A673 (cell line): ENCODE measurements at regions not wholly inside any gene's neighbourhood (a gene's known extent, or its start where the extent isn't known, plus 50 kb on each side); places are given as distances from the start of the nearest gene placed in this dataset.

ENCODE experiments used
- BruUV-seq: library from RNA; stranded (reverse); fragments of 400-500 nt; replicated peaks from 2 replicates; lab custom pipeline; 2021; lab: Mats Ljungman, UMichigan
- CTCF ChIA-PET: fragments of 300-600 bp; sonication (Branson Sonifier 250); formaldehyde crosslinking; loops from one replicate; lab custom pipeline; 2022; ENCODE audit warnings: antibody characterized with exemption; lab: Charles Lee
- POLR2A ChIA-PET: fragments of 300-600 bp; sonication (Branson Sonifier 250); formaldehyde crosslinking; loops from one replicate; lab custom pipeline; 2022; ENCODE audit warnings: antibody characterized with exemption; ENCODE audit not compliant: low non-redundant PET; lab: Charles Lee
- DNase-seq: peaks from one replicate; pipeline ENCODE4 v3.0.0-alpha.2; 2015; ENCODE audit warnings: low spot score
- H3K27ac ChIP-seq: fragments of 200-600 bp; sonication (generic); 2 replicates; pipeline ENCODE4 v1.5.1; 2016; ENCODE audit warnings: mixed run types, low read depth, mild to moderate bottlenecking, mixed read lengths, antibody characterized with exemption, low read length; ENCODE audit not compliant: poor library complexity, severe bottlenecking
- H3K27me3 ChIP-seq: fragments of 200-600 bp; sonication (generic); replicated peaks from 2 replicates; pipeline ENCODE4 v1.6.1; 2017; ENCODE audit warnings: mixed run types, low read depth, mild to moderate bottlenecking, mixed read lengths, antibody characterized with exemption, low read length; ENCODE audit not compliant: insufficient read depth, poor library complexity
- H3K36me3 ChIP-seq: fragments of 200-600 bp; sonication (generic); 2 replicates; pipeline ENCODE4 v1.6.1; 2016; ENCODE audit warnings: mixed run types, mild to moderate bottlenecking, mixed read lengths, antibody characterized with exemption, low read length; ENCODE audit not compliant: insufficient read depth, poor library complexity, severe bottlenecking
- H3K4me1 ChIP-seq: fragments of 200-600 bp; sonication (generic); 2 replicates; pipeline ENCODE4 v1.6.1; 2017; ENCODE audit warnings: mixed run types, mild to moderate bottlenecking, mixed read lengths, antibody characterized with exemption, low read length; ENCODE audit not compliant: insufficient read depth, poor library complexity, severe bottlenecking
- H3K4me3 ChIP-seq: fragments of 200-600 bp; sonication (generic); 2 replicates; pipeline ENCODE4 v1.5.1; 2016; ENCODE audit warnings: low read depth, mixed run types, mild to moderate bottlenecking, mixed read lengths, low read length; ENCODE audit not compliant: poor library complexity, severe bottlenecking
- H3K9me3 ChIP-seq: fragments of 200-600 bp; sonication (generic); 2 replicates; pipeline ENCODE4 v1.6.1; 2016; ENCODE audit warnings: mixed run types, low read depth, mild to moderate bottlenecking, mixed read lengths, antibody characterized with exemption, low read length; ENCODE audit not compliant: poor library complexity, severe bottlenecking
- EZH2 ChIP-seq: fragments of 200-600 bp; sonication (generic); IDR thresholded peaks from 2 replicates; pipeline ENCODE4 v1.6.1; 2017; ENCODE audit warnings: borderline replicate concordance, low read depth, mild to moderate bottlenecking, mixed read lengths, antibody characterized with exemption, low read length; ENCODE audit not compliant: poor library complexity, severe bottlenecking
- intact Hi-C: fragments of 100-400 bp; cut with micrococcal nuclease; formaldehyde crosslinking; loops from one replicate; pipeline ENCODE4 v1.10.0; 2022; ENCODE audit not compliant: unreplicated experiment
- TF ChIP-seq, protein P1 (sequence below): fragments of 300-800, 200-600 bp; sonication (generic); conservative IDR thresholded peaks from 2 replicates; pipeline ENCODE4 v1.5.1; 2017; ENCODE audit warnings: low read depth, mild to moderate bottlenecking, antibody characterized with exemption, low read length, moderate library complexity, mixed read lengths

DNA sequence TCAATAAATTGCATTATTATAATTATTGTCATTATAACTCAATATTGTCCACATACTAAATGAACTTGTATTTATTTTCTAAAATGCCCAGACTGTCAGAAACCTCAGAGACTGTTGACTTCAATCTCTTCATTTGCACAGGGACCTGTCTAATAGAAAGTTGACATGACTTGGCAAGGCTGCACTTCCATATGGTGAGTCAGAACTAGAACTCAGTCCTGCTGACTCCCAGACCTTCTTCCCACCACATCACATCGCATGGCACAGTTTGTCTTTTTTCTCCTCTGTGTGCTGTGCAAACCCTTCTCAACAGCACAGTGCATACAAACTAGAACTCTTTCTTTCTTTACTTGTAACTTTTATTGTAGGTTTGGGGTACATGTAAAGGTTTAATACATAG is 215.1 kb upstream of the BLID start:
- no peak for TF ChIP-seq EZH2
- TF ChIP-seq, protein P1, sequence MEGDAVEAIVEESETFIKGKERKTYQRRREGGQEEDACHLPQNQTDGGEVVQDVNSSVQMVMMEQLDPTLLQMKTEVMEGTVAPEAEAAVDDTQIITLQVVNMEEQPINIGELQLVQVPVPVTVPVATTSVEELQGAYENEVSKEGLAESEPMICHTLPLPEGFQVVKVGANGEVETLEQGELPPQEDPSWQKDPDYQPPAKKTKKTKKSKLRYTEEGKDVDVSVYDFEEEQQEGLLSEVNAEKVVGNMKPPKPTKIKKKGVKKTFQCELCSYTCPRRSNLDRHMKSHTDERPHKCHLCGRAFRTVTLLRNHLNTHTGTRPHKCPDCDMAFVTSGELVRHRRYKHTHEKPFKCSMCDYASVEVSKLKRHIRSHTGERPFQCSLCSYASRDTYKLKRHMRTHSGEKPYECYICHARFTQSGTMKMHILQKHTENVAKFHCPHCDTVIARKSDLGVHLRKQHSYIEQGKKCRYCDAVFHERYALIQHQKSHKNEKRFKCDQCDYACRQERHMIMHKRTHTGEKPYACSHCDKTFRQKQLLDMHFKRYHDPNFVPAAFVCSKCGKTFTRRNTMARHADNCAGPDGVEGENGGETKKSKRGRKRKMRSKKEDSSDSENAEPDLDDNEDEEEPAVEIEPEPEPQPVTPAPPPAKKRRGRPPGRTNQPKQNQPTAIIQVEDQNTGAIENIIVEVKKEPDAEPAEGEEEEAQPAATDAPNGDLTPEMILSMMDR: no peak
- CTCF ChIA-PET: no interaction called here
- intact Hi-C loops: no loop called here
- POLR2A ChIA-PET: no interaction called here
- no peak overlapping the region for H3K27ac ChIP-seq
- H3K27me3 ChIP-seq: no peaks in the 10 kb centered on the region
- BruUV-seq: no TSS peak
- no peaks in the 10 kb centered on the region for H3K36me3 ChIP-seq
- H3K9me3 ChIP-seq: no peaks in the 10 kb centered on the region
- H3K4me1 ChIP-seq: peaks cover 5% of the 10 kb centered on the region
- H3K4me3 ChIP-seq: no peak overlapping the region
- no peak for DNase-seq

DNA sequence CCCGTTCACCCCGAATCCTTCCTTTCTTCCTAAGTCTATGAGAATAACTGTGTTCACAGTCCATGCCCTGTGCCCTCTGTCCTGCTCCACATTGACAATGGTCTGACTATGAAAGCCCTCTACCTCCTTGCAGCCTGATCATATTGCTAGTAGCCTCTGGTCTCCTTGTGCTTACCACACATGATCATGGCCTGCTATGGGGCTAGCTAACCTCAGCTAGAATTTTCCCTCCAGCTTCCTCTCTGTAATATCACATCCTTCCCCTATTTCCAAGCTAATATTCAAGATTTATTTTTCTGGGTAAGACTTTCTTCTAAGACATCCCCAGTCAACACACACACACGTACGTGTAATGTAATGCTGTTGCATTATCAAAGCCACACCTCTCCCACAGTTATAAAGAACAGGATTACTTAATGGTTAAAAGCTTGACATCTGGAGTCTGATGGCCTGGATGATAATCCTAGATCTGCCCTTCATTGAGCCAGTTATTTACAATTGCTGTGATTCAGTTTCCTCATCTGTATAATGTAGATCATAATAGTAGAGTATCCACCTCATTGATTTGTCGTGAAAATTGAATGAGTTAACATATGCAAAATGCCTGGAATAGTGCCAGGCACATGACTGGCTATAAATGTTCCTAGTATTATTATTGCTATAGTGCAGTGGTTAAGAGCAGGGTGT is 214.4 kb upstream of the BLID start:
- H3K36me3 ChIP-seq: no peaks in the 10 kb centered on the region
- intact Hi-C loops: no loop called here
- no peak overlapping the region for H3K27ac ChIP-seq
- POLR2A ChIA-PET: no interaction called here
- no peaks in the 10 kb centered on the region for H3K9me3 ChIP-seq
- H3K4me3 ChIP-seq: no peak overlapping the region
- peaks cover 2% of the 10 kb centered on the region for H3K4me1 ChIP-seq
- BruUV-seq: no TSS peak
- DNase-seq: no peak
- CTCF ChIA-PET: no interaction called here
- TF ChIP-seq EZH2: no peak
- TF ChIP-seq, protein P1: no peak
- no peaks in the 10 kb centered on the region for H3K27me3 ChIP-seq

DNA sequence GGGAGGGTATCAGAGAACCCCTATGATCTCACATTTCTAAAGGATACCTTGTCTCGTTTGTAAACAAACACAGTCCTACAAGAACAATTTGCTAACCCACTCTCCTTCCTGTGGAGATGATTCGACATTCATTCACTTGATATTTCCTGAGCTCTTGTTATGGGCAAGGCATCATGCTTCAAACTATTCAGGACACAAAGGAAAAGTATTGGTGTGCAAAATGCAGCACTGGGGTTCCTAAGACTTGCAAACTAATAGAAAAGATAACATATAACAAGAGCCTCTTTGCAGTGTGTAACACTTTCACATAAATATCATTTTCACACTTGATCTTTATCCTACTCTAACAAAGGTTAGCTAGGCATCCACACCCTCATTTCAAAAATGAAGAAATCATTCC is 211.5 kb upstream of the BLID start:
- no peaks in the 10 kb centered on the region for H3K4me1 ChIP-seq
- H3K36me3 ChIP-seq: no peaks in the 10 kb centered on the region
- no peak for DNase-seq
- H3K9me3 ChIP-seq: no peaks in the 10 kb centered on the region
- ChIA-PET CTCF (no interaction called here), POLR2A (no interaction called here)
- no peak for TF ChIP-seq EZH2
- TF ChIP-seq, protein P1: no peak
- H3K27ac ChIP-seq: no peak overlapping the region
- no TSS peak for BruUV-seq
- H3K27me3 ChIP-seq: no peaks in the 10 kb centered on the region
- H3K4me3 ChIP-seq: no peak overlapping the region
- intact Hi-C loops: no loop called here
